ENCODE measurements at regions not wholly inside any gene's neighbourhood (a gene's known extent, or its start where the extent isn't known, plus 50 kb on each side); places are given as distances from the start of the nearest gene placed in this dataset.
"Not testable (repeated sequence)": the region's sequence is repeated elsewhere in the genome, so short reads cannot be mapped to it uniquely, and the experiment has no call there.

DNA sequence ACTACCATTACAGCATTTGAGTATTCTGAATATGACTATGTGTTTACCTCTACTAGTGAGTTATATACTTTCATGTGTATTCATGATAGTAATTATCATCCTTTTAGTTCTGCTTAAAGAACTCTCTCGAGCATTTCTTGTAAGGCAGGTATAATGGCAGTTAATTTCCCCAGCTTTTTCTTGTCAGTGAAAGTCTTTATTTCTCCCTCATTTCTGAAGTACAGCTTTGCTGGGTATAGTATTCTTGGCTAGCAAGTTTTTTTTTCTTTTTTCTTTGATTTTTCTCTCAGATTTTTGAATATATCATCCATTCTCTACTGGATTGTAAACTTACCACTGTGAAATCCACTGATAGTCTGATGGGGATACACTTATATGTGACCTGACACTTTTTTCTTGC lies 165.9 kb upstream of the ARHGAP5 start:
- no peak for DNase-seq

- no peak for DNase-seq
These were observed 163.7 kb upstream of the ARHGAP5 start for GRCh38 chr14:31913370-31913769.

- not testable (repeated sequence) for DNase-seq
These were observed 158.8 kb upstream of the ARHGAP5 start for GRCh38 chr14:31918289-31918688.

DNA sequence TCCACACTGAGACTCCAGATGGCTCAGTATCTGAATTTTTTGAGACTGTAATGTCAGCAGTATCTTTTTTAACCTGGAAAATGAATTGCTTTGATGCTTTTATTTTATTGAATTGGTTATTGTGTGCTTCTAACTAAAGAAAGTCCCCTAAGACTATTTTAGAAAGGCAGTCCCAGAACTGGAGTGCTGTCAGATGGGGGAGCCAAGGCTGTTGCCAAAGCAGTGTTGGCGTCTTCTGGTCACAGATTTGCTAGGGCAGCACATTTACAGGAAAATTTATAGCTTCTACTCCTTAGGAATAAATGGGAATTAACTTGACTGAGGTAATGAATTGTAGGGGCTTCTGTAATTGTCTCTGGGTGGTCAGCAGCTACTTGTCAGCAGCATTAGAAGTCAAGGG lies 157.1 kb upstream of the ARHGAP5 start:
- DNase-seq, result no peak

- no peak for DNase-seq
These were observed 156.0 kb upstream of the ARHGAP5 start for GRCh38 chr14:31920989-31921650.

- DNase-seq, result no peak
These were observed 155.4 kb upstream of the ARHGAP5 start for GRCh38 chr14:31921721-31922120.

- DNase-seq, result no peak
These were observed 151.0 kb upstream of the ARHGAP5 start for GRCh38 chr14:31926123-31926522.

DNA sequence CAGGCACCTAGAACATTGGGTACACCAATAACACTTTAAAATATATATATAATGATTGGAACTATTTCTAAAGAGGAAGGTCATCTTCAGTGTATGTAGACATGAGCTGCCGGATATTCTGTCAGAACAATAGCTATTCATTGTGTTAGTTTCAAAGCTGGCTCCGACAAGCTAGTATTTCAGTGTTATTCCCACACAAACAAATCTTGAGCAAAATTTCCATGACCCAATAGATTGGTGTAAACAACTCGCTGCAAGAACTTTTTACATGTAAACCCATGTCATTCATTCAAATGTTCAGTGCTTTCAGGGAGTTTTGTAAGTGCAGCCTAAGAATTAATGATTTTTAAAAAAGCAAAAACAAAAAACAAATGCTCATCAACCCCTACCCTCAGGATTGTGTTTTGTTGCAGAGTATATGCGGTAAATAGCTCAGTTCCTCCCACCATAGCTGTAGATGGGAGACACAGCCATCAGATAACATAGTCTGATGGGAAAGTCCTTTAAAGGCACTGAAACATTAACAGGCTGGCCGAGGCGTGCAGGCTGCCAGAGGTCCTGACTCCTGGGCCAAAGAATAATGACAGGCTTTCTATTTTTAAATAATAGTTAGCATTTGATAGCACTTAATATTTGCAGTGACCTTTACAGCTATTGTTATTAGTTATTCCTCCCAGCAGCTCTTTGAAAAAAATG lies 150.3 kb upstream of the ARHGAP5 start:
- no peak for DNase-seq

GRCh38 chr14:31927348-31927832 lies 149.7 kb upstream of the ARHGAP5 start:
- DNase-seq, result no peak

- no peak for DNase-seq
These were observed 147.0 kb upstream of the ARHGAP5 start for GRCh38 chr14:31930070-31930469.

- no peak for DNase-seq
These were observed 146.4 kb upstream of the ARHGAP5 start for GRCh38 chr14:31930493-31931240.

DNA sequence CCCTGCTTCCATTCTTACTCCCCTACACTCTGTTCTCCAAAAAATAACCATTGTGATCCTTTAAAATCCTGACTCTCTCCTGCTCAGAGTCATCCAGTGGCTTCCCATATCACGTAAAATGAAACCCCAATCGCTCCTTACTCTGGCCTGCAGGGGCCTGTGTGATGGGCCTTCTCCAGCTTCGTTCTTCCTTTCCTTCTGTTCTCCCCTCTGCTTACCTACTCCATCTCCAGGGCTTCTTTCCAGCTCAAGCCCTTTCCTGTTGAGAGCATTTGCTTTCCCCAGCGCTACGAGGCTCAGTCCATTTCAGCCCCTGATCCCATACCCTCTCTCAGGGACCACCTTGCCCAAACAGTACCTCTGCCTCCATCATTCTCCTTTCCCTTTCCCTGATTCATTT lies 144.4 kb upstream of the ARHGAP5 start:
- no peak for DNase-seq

- DNase-seq, result no peak
These were observed 143.4 kb upstream of the ARHGAP5 start for GRCh38 chr14:31933716-31934115.

- DNase-seq, result no peak
These were observed 142.3 kb upstream of the ARHGAP5 start for GRCh38 chr14:31934767-31935266.

DNA sequence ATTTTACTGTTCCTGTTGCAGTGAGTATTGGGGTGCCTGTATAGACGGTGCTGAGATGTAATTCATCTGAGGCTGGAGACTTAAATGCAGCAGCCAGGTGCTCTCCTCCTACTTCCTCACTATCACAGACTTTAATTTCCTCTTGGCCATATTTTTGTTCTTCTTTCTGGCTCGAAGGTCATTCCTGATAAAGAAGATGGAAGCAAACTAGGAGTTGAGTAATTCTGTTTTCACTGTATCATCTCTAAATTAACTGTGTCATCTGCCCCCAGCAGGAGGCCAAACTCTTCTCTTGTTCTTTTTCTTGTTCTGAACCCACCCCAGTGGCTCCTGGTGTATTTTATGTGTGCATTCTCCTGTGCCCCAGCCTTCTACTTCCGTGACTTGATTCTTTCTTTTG lies 141.7 kb upstream of the ARHGAP5 start:
- DNase-seq, result no peak

GRCh38 chr14:31936115-31936514 lies 141.0 kb upstream of the ARHGAP5 start:
- no peak for DNase-seq

DNA sequence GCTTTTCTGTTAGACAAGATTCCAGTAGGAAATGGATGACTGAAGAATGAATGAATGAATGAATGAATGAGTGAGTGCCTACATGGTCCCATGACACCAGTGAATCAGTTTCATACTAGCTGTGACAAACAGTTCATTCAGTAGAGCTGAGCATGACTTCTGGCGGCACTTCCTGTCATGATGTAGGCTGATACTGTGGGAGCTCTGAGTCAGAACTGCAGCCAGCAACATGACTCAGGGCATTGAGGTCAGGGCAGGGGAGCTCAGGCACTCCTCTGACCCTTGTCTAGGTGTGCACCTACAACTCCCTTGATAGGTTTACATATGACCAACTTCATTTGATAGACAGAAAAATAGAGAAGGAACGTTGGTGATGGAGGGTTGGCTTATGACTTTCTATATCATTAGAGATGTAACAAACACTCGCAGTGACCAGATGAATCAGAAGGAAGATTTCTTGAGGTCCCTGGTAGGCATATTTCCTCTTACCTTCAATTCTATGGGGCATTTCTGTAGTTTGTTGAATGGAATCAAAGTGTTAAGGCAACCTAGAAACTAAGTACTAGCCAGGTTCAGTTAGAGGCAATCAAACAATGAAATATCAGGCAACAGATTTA lies 139.3 kb upstream of the ARHGAP5 start:
- peak; percentile 57 for DNase-seq

- DNase-seq, result no peak
These were observed 137.2 kb upstream of the ARHGAP5 start for GRCh38 chr14:31939934-31940333.

DNA sequence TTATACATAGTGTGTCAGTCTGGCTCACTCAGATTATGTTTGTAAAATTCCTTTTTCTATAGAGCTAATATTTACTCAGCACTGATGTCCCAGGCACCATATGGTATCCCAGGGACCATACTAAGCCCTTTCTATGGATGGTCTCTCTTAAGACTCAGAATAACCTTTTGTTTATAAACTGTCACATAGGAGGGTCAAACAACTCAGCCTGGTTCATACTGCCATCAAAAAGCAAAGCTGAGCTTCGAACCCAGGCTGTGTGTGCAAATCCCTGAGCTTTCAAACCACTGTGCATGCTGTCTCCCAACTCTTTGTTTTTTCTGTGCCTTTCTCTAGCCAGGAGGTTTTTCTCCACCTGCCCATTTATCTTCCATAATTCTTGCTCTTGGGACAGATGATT lies 135.6 kb upstream of the ARHGAP5 start:
- DNase-seq, result no peak

DNA sequence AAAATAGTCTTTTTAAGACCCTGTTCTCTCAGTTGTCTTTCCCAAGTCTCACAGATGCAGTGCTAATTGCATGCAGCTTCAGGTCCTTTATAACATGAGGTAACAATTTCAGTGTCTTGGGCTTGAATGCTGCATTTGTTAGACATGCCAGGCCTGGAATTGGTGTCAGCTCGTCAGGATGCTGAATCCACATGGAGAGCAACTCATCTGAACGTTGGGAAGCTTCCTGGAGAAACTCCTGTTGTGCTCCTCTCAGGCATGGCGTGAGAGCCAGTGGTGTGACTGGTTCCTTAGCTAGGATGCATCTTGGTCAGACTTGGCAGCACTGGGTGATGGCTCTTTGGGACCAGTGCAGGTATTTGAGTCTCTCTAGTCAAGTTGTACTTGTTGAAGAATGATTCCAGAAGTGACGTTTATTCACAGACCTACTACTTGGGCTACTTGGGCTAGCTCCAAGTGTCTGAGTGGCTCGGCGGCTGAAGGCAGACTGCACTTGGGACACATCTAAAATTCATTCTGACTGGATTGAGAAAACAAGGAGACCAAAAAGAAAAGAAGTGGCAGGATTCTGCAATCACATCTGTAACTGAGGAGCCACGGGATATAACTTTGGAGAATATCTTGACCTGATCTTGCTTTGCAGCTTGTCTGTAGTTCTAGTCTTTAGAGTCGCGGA lies 134.8 kb upstream of the ARHGAP5 start:
- no peak for DNase-seq

DNA sequence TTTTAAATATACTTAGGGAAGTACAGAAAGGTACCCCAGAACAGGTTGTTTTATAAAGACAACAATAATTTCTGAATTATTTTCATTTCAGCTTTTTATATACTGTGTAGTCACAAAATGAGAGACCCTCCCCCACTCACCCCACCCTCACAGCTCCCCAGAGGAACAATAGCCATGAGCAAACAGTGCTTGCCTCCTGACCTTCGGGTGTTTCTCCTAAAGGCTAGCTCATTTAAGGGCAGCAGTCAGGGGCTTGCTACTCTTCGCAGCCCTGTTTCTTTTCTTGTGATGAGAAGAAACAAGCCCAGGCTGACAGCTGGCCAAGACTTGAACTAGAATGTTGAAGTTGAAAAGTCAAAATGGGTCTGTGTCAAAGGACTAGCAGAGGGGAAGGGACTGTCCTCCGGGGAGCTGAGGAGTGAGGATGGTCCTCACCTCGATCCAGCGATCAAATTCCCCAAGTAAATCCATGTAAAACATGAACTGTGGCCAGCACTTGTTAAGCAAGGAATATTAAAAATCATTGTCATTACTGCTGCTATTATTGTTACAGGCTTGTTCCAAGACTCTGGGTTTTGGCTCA lies 133.8 kb upstream of the ARHGAP5 start:
- no peak for DNase-seq

DNA sequence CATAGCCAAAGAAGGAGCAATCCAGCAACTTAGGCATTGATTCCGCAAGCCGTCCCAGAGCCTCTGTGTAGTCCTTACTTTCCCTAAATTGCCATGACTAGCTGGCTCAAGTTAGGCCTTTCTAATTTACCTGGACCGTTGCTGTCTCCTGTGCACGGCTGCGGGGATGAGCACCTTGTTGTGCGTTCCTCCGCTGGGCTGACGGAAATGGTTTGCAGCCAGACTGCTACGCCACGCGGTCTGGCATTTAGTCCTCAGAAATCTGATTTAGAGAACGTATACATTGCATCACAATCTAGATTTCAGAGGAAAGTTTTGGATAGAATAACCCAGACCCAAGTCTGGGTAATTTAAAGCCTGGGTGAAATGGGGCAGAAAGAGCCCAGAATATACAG lies 133.2 kb upstream of the ARHGAP5 start:
- DNase-seq, result no peak
